Kidney tubule cell (primary cell): ENCODE measurements at regions not wholly inside any gene's neighbourhood (a gene's known extent, or its start where the extent isn't known, plus 50 kb on each side); places are given as distances from the start of the nearest gene placed in this dataset.

Source experiments
- DNase-seq: peaks from one replicate; pipeline ENCODE4 v3.0.0-alpha.2; 2018; ENCODE audit warnings: low spot score

- DNase-seq, result no peak
Observed at GRCh38 chr2:195055996-195056395, 601.0 kb upstream of the SLC39A10 start.

GRCh38 chr2:195051401-195051800 is 605.6 kb upstream of the SLC39A10 start:
- no peak for DNase-seq

- DNase-seq, result peak; percentile 59
Observed at GRCh38 chr2:195049372-195050031, 607.5 kb upstream of the SLC39A10 start.

- no peak for DNase-seq
Observed at GRCh38 chr2:195047955-195048354, 609.1 kb upstream of the SLC39A10 start.

GRCh38 chr2:195044801-195045200 is 612.2 kb upstream of the SLC39A10 start:
- no peak for DNase-seq

- no peak for DNase-seq
Observed at GRCh38 chr2:195038153-195038552, 618.9 kb upstream of the SLC39A10 start.

GRCh38 chr2:195037045-195037444 is 620.0 kb upstream of the SLC39A10 start:
- peak; percentile 27 for DNase-seq

GRCh38 chr2:195031411-195031810 is 625.6 kb upstream of the SLC39A10 start:
- DNase-seq, result no peak

GRCh38 chr2:195029804-195030654 is 627.0 kb upstream of the SLC39A10 start:
- no peak for DNase-seq

GRCh38 chr2:195027947-195028346 is 629.1 kb upstream of the SLC39A10 start:
- peak; percentile 24 for DNase-seq

GRCh38 chr2:195026261-195026660 is 630.8 kb upstream of the SLC39A10 start:
- DNase-seq, result peak; percentile 53

- DNase-seq, result no peak
Observed at GRCh38 chr2:195022508-195022830, 634.6 kb upstream of the SLC39A10 start.

- DNase-seq, result no peak
Observed at GRCh38 chr2:195021711-195022507, 635.1 kb upstream of the SLC39A10 start.

GRCh38 chr2:195018462-195018861 is 638.6 kb upstream of the SLC39A10 start:
- no peak for DNase-seq

- no peak for DNase-seq
Observed at GRCh38 chr2:195017890-195018289, 639.1 kb upstream of the SLC39A10 start.

- no peak for DNase-seq
Observed at GRCh38 chr2:195016841-195017240, 640.2 kb upstream of the SLC39A10 start.

GRCh38 chr2:195009202-195009601 is 647.8 kb upstream of the SLC39A10 start:
- no peak for DNase-seq

GRCh38 chr2:195006856-195007255 is 650.2 kb upstream of the SLC39A10 start:
- peak; percentile 38 for DNase-seq

GRCh38 chr2:195003881-195004471 is 653.0 kb upstream of the SLC39A10 start:
- DNase-seq, result peak; percentile 4

GRCh38 chr2:195001924-195002323 is 655.1 kb upstream of the SLC39A10 start:
- no peak for DNase-seq

GRCh38 chr2:194999771-195000170 is 657.3 kb upstream of the SLC39A10 start:
- DNase-seq, result no peak

GRCh38 chr2:194992648-194993047 is 664.4 kb upstream of the SLC39A10 start:
- no peak for DNase-seq
